Stimulated activated CD8-positive, alpha-beta memory T cell treated with anti-CD3 and anti-CD28 coated beads, Interleukin-7, amount 100 ng/mL, for 4 hours (primary cell): ENCODE measurements at regions not wholly inside any gene's neighbourhood (a gene's known extent, or its start where the extent isn't known, plus 50 kb on each side); places are given as distances from the start of the nearest gene placed in this dataset.
A peak's percentile ranks its signal among the peaks of the same experiment; 100 is the strongest.
"Not testable (repeated sequence)": the region's sequence is repeated elsewhere in the genome, so short reads cannot be mapped to it uniquely, and the experiment has no call there.

Source experiments
- DNase-seq, 2 donors: peaks; one replicate each; pipeline ENCODE4 v3.0.0-alpha.2; 2020; ENCODE audit warnings: low read depth in 2 of 2

DNA sequence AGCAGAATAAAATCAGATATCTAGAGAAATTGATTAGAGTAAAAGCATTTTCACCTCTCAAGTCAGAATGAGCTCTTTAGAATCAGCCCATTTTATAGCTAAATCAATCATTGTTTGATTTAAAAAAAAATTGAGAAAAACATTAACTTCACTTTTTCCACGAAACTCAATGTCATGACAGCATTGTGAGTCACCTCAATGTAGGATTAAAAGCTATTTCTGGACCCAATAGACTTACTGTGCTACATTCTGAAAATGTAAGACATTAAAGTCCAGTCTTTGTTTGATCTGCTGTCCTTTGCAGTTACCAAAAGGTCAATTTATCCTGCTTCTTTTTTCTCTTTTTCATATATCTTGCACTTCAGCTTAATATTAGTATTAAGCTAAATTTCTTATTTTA lies 519.4 kb upstream of the ZNF337 start:
- no peak for DNase-seq

DNA sequence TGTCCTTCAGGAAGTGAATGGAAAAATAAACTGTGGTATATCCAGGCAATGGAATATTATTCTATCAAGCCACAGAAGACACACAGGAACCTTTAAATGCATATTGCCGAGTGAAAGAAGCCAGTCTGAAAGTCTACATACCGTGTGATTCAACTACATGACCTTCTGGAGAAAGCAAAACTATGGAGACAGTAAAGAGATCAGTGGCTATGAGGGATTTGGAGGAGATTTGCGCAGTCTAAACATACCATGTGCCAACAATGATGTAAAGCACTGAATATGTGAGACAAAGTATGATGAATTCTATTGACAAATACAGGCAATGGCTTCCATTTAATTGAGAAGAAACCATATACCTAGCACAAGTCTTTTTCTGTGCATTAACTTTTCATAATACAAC lies 518.3 kb upstream of the ZNF337 start:
- DNase-seq, result no peak

DNA sequence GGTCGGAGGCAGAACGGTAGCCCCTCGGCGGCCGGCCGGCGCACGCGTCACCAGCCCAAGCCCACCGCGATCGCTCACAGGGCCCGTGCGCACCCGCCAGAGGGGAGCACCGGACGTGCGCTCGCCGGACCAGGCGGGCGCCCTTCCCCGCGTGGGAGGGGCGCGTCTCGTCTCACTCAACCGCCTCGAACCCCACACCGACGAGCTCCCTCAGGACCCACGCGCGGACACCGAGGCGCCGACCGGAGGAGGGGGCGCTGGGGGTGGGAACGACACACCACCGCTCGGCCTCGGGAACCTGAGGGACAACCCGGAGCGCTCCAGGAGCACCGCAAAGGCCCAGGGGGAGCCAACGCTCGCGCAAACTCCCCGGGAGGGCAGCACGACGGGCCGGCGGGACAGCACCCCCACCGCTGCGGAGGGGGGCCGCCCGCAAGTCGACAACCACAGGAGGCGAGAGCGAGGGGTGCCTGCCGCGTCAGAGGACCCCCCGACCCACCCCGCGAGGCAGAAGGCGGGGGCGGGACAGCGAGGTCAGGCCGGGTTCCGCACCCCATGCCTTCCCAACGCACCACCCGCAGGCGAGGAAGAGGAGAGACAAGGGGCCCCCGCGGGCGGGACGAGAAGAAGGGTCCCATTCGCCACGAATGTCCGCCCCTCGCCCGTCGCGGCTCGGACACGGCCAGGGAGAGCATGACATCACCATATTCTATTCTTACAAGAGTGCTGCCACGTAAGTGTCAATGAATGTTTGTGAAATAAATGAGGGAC lies 512.7 kb upstream of the ZNF337 start:
- DNase-seq, result no peak

DNA sequence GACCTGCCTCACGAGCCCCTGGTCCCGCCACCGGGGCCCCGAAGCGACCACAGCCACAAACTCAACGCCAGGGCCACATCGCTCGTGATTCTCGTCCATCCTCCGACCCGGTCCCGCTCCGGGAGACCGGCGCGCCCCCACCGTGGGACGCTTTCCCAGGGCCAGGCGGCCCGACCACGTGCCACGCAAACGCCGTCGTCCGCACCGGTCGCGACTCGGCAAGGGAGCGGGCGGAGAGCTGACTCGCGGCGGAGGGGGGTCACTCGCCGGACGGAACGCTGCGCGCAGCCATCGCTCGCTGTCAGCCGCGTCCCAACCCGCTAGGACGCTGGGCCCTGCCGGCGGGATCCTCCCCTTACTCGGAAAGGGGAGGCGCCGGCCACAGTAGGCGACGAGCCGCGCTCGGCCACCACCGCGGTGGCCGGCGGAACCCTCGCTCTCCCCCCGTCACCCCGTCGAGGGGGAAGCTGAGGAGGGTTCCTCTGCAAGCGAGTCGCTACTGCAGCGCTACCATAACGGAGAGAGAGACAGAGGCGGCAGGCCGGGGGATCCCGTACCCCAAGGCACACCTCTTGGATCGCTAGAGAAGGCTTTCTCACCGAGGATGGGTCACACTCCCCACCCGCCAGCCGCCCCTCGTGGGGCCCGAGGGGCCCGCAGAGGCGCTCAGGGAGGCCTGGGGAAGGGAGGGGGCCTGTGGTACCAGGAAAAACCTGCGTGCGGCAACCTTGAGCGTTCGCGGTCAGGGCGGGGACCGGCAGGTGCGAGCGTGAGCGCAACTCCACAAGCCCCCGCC lies 511.8 kb upstream of the ZNF337 start:
- DNase-seq, result peak; percentile 7 to 34

DNA sequence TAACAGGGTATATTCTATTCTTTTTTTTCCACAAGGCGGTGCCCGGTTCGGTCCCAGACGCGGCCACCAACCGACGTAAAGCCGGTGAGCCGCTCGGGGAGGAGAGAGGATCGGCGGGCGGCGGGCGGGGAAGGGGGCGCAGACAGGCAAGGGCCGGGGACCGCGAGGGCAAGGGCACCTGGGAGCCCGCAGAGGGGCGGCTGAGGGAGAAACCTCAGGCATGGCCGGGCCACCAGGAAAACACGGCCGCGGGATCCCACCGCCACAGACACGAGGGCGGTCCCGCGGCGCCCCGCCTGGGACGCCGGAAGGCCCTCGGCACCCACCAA lies 511.3 kb upstream of the ZNF337 start:
- peak in 1 of 2 donors; percentile 0 for DNase-seq

DNA sequence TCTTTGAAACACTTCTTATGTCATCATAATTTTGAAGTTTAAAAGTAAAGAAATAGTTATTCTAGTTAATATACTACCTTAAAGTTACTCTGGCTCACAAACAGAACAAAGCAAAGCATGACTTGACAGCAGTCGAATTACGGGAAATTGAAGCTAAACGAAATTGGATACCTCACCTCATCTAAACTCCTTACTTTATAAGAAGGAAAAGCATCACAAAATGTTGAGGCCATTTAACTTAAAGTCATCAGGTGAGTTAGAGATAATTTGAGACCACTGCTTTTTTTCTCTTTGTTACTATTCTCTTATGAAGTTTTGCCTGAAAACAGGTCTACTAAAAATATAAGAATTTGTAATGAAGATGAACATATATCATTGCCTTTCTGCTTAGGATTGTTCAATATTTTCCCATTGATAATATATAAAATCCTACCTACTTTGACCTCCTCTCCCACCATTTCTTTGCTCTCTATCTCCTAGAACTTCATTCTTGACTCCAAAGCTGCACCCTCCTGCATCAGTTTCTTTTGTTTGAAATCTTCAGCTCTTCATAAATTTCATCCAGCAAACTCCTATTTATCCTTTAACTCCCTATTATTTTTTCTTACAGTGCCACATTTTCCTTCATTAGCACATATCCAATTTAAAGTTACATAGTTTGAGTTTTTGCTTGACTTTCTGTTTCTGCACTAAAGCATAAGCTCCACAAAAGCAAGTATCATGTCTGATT lies 510.7 kb upstream of the ZNF337 start:
- DNase-seq, result no peak

DNA sequence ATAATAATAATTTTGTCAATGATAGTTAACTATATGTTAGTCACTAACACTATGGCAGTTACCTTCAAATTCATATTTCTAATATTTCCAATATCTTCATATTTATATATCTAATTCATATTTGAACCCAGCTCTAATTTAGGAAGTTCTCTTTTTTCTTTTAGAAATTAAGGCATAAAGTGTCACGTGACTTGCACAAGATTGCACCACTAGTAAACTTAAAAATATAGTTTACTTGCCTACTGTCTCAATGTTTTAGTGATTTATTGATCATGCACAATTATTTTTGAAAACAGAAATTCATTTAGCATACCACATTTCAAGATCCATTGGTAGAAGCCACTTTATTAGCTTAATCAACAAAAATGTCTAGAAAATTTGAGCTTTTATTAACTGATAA lies 508.7 kb upstream of the ZNF337 start:
- DNase-seq, result no peak

DNA sequence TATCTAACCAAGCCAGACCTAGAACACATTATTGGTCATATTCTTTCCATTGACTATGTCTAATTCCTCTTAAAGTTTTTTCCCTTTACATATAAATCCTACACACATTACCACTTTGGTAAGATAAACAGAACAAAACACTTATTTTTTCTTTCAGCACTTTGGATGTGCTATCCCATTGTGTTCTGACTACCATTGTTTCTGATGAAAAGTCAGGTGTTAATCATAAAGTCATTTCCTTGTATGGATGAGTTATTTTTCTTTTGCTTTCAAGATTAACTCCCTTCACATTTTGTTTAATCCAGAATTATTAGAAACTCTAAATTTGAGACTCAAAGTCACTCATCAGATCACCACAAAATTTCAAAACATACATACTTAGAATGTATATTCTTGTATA lies 504.4 kb upstream of the ZNF337 start:
- not testable (repeated sequence) for DNase-seq

DNA sequence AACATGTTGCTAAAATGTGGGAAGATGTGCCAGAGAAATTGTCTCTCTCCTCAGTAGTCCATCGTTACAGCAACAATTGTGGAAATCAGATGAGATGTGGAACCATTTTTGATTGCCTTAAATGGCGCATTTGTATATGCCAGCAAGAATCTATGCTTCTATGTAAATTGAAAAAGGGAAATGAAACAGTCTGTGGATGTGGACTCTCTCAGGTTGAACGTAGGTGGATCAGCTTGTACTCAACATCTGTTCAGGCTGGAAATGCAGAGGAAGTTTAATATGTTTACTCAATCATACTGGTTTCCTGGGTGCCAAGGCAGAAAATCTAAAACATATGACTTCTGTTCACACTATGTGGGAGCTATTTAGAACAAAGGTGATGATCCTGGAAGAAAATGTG lies 490.7 kb upstream of the ZNF337 start:
- DNase-seq, result not testable (repeated sequence)

DNA sequence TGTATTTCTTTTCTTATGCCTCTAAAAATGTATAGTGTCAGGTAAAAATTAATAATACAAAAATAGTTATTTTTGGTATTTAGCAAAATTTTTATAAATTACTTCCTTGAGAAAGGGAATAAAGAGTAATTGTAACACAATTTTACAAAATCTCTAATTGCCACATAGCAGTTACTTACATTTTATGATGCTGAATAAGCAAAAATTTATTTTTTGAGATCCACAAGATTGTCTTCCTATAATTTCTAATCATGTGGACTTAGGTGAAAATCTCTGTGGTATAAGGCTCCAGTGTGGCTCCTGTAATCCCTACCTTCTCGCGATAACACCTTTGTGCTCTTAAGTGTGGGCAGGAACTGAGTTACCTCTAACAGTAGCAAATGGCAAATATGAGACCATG lies 487.1 kb upstream of the ZNF337 start:
- not testable (repeated sequence) for DNase-seq

DNA sequence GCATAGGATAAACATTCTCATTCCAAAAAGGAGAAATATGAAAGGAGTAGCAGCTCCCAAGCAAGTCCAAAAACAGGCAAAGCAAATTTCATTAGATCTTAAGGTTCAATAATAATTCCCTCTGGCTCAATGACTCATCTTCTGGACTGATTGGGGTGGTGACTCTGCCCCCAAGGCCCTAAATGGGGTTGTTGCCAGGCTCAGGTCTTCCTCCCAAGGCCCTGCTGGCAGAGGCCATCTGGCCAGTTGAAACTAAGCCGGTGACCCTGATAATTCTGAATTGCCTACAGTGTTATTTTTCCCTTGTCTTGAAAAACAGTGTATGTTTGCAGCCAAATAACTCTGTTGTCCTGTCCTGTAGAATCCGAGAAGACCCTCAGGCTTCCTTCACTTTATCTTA lies 484.7 kb upstream of the ZNF337 start:
- not testable (repeated sequence) for DNase-seq

DNA sequence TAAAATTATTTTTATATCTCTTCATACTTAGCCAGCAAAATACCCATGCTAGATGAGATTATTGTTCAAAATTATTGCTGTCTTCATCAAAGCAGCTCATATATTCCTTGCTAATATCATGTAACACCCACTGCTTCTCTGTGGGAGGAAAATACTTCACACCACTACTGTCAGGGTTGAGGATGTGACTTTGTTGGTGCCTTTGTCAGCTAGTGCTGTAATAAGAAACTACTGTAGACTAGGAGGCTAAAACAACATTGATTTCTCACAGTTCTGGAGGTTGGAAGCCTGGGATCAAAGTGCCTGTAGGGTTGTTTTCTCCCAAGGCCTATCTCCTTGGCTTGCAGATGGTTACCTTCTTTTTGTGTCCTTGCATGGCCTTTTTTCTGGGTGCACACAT lies 475.2 kb upstream of the ZNF337 start:
- not testable (repeated sequence) for DNase-seq

DNA sequence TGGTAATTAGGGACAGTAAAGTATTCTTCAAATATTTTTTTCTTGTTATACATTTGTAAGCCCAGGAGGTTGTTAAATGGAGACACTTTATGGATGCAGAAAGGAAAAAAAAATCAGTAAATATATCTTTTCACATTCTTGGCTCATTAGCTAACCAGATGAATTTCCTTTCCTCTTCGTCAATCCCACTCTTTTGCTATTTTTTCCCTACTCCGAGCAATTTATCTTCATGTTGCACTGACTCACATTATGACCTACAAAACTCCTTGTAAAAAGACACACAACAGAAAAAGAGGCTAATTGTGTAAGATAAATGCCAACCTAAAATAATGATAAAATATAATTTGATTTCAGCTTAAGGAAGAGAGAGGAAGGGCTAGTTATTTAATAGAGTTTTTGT lies 472.9 kb upstream of the ZNF337 start:
- DNase-seq, result no peak

DNA sequence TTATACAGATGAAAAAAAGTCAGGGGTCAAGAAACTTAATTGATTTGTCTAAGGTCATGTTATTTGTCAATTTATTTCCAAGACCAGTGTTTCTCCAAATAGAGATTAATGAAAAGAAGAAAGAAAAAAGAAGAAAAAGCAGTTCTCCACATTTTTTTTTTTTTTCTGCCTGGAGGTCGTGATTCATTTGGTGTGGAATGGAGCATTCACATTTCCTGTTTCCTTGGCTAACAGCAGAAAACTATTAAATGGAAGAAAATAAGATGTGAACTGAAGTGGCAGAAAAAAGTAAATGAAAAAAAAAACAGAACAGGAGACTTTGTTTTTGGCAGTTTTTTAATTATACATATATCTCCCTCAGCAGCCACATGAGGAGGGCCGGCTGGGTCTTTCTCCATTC lies 470.8 kb upstream of the ZNF337 start:
- DNase-seq, result no peak

DNA sequence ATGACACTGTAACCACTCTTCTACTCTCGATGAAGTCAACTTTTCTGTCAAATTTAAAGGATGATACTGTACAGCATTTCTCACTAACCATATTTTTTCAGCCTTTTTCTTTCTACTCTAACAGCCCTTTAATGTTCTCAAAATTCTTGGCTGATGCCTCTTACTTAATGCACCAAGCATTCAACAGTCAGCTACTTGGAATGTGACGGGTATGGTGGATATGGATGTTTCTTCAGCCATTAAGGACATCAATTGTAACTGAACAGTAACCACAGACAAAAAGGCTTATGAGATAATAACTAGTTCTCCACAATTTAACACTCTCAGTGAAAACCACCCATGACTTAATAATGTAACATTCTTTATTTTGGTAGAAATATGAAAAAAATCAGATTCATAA lies 467.2 kb upstream of the ZNF337 start:
- no peak for DNase-seq

DNA sequence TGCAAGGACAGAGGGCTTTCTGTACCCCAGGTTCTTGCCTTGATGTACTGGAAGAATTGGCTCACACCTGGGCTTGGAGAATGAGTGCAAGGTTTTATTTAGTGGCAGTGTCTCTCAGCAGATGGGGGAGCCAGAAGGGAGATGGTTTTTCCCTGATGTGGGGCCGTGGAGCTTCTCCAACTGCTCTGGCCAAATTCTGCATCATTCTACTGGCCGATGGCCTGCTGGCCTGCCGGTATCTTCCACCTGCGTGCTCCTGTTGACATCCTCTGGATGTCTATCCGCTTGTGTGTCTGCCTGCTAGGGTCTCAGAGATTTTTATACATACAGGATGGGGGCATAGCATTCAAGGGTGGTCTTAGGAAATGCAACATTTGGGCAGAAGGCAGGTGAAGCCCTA lies 466.5 kb upstream of the ZNF337 start:
- not testable (repeated sequence) for DNase-seq

DNA sequence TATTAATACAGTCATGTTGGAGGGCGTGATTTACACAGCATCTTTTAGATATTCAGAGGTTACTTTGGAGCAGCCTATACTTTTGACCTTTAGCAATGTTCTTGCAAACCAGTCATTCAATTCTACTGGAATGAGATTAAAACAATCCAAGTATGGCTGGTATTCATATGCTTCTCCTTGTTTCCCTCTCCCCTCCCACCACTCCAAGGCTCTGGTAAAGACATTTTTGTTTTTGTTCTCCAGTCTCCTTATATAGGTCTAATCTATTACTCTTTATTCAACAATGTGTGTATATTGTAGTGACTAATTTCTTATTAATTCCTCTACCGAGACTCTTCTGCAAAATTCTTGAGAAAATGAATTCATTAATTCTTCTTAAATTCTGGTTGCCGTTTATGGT lies 465.1 kb upstream of the ZNF337 start:
- not testable (repeated sequence) for DNase-seq

DNA sequence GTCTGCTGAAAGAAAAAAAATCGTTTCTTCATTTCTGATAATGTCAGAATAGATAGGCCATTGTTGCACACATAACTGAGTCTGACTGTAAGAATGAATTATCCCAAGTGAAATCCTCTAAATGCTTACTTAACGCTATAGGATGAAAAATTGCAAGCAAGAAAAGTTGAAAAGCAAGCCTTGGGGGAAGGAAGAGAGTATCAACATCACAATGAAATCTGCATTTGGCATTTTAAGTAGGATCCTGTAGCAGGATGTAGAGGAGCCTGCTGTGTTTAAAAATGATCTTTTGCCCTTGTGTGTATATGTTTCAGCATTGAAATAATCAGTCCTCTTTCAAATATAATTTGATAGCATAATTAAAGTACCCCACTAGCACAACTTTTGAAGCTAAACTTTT lies 464.3 kb upstream of the ZNF337 start:
- DNase-seq, result not testable (repeated sequence)

DNA sequence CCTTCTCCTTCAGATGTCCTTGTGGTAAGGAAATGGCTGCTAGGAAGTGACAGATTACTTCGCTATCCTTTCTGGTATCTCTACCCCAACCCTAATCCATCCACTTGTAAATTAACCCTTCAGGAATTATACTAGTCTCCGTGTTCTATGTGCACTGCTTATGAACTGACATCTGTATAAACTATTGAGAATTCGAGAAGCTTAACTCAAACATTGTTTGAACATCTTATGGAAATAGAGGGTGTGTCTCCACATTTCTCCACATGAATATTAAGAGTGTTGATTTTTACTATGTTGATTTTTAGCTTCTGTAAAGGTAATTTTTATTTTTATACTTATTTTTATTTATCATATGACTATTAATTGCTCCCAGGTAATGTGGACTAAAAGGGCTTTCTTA lies 457.6 kb upstream of the ZNF337 start:
- no peak for DNase-seq

DNA sequence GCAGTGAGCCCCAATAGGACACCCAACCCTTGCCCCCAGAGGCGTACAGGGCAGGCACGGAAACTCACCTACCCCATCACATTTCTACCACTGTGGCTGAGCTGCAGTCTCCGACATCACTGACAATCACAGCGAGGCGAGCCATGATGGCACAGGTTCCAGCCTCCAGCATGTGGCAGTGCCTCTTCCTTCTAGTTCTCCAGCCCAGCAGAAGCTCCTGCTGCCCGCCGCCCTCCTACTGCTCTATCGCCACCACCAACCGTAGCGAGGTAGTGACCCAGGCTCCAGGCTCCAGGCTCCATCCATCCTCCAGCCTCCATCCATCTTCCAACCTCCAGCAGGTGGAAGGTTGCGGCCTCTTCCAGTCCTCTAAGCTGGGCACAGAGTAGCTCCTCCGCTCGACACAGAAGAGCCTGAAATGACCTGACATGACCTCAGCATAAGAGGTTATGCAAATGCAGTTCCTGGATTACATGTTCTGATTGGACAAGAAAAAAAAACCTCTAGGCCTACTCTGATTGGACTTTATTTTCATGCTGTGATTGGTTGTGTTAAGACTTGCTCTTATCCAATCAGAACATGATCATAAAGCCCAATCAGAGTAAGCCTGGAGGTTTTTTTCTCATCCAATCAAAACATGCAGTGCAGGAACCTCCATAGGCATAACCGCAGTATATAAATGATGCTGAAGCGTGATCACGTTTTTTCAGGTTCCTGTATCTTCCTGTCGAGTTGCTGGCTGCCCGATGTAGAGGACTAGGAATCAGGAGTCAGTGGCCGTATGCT lies 438.9 kb upstream of the ZNF337 start:
- DNase-seq, result no peak

DNA sequence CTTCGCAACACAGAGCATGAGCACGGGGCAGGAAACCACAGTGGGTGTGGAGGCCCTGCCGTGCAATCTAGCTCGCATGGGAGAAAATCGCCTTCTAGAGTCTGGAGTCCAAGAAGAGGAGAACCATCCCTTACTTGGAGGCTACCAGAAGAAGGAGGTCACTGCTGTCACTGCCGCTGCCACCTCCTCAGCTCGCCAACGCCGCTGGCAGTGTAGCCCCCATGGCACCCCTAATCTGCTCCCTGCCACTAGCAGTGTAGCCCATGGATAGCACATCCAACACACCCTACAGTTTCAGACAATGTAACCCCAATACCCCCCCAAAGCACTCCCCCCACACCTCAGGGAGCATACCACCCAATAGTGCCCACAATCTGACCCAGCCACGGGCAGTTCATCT lies 438.0 kb upstream of the ZNF337 start:
- no peak for DNase-seq

DNA sequence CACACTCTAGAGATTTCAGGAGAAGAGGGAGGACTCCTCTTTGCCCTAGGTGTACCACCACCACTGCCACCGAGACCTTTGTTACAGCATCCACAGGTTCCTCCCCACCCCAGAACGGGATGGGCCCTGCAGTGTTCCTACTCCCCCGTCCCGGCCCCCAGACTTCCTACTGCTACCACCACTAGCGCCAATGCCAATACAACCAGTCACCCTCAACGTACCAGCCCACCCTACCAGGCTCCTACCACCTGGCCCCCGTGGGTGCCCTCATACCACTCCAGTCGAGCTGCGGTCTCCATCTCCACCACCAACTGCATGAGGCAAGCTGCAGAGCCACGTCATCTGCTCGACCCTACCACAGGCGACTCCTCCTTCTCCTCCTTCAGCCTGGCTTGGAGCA lies 437.1 kb upstream of the ZNF337 start:
- not testable (repeated sequence) for DNase-seq
